ENCODE measurements at regions not wholly inside any gene's neighbourhood (a gene's known extent, or its start where the extent isn't known, plus 50 kb on each side); places are given as distances from the start of the nearest gene placed in this dataset.

DNA sequence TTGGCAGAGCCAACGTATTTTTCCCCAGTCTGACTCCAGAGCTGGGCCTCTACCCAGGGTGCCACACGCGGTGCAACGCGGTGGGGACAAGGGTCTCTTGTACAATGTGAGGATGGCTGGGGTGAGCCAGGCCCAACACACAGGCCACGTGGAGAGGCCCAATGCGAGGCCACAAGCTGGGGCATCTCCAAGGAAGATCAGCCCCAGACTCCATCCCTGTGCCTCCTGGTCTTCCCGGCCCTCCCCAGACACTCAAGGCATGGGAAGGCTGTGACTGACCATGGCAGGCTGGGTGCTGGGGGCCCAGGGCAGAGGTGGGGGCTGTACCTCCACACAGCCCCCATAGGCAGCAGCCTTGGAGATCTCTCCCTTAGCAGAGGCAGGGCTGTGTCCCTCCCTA is 135.3 kb upstream of the FAM20C start:
- no peaks in the 10 kb centered on the region for H4K20me1 ChIP-seq (replicated peaks in 1 of 2; ENCODE audit: control insufficient read depth in 1 of 2, insufficient read depth in 2 of 2, low read length in 2 of 2)
- TF ChIP-seq, protein P1, sequence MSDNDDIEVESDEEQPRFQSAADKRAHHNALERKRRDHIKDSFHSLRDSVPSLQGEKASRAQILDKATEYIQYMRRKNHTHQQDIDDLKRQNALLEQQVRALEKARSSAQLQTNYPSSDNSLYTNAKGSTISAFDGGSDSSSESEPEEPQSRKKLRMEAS (IDR thresholded peaks at IDR 0.05), result no peak
- TF ChIP-seq BRCA1 (IDR thresholded peaks at IDR 0.05; ENCODE audit: low read depth, low read length) (no peak), YY1 (IDR thresholded peaks at IDR 0.05; ENCODE audit: low read depth, low read length) (no peak), SP1 (IDR thresholded peaks at IDR 0.05; ENCODE audit: low read depth, low read length) (no peak), SRF (IDR thresholded peaks at IDR 0.05; ENCODE audit: low read depth, low read length) (no peak), TEAD4 (IDR thresholded peaks at IDR 0.05; ENCODE audit: low read depth, low read length) (no peak), BCL11A (IDR thresholded peaks at IDR 0.05; ENCODE audit: low read depth in 2 of 2, low read length in 2 of 2) (no peak), KDM4A (IDR thresholded peaks at IDR 0.05; ENCODE audit: low read depth, low read length, severe bottlenecking) (no peak), HDAC2 (IDR thresholded peaks at IDR 0.05; ENCODE audit: borderline replicate concordance in 1 of 2, low read depth in 2 of 2, low read length in 2 of 2) (no peak), NANOG (IDR thresholded peaks at IDR 0.05; ENCODE audit: insufficient read depth, low read depth, low read length, poor library complexity, severe bottlenecking) (no peak), RNF2 (IDR thresholded peaks at IDR 0.05; ENCODE audit: borderline replicate concordance, low read depth, low read length, missing control alignments, poor library complexity, severe bottlenecking) (no peak)
- TF ChIP-seq, protein P2, sequence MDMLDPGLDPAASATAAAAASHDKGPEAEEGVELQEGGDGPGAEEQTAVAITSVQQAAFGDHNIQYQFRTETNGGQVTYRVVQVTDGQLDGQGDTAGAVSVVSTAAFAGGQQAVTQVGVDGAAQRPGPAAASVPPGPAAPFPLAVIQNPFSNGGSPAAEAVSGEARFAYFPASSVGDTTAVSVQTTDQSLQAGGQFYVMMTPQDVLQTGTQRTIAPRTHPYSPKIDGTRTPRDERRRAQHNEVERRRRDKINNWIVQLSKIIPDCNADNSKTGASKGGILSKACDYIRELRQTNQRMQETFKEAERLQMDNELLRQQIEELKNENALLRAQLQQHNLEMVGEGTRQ (IDR thresholded peaks at IDR 0.05; ENCODE audit: low read length), result no peak

More for the DNA sequence above, 135.3 kb upstream of the FAM20C start:
- POLR2A ChIA-PET (ENCODE audit: partially characterized antibody), result interaction anchor here (2.3 kb wide), 1 partner anchor 40 kb away, joined by 9 read pairs; no protein-coding TSS in a partner anchor
- no peak overlapping the region for H3K4me2 ChIP-seq (ENCODE audit: insufficient read depth in 1 of 2, low read depth in 2 of 2, low read length in 2 of 2)
- H3K18ac ChIP-seq (ENCODE audit: extremely low read depth, low read length), result no peak overlapping the region
- H2BK15ac ChIP-seq (ENCODE audit: low read length), result peak overlapping the region; percentile 76; the same call in 1 of the 2 replicates
- no peak overlapping the region for H2AFZ ChIP-seq (ENCODE audit: low read length)
- H2BK20ac ChIP-seq (ENCODE audit: low read length), result no peak overlapping the region
- no peak overlapping the region for H3K23ac ChIP-seq (ENCODE audit: insufficient read length)
- no peak overlapping the region for H3K9ac ChIP-seq (replicated peaks in 1 of 4; ENCODE audit: extremely low read depth in 1 of 4, low read depth in 3 of 4, low read length in 3 of 4)
- no peaks in the 10 kb centered on the region for H3K36me3 ChIP-seq (ENCODE audit: control insufficient read depth in 2 of 4, insufficient read depth in 4 of 4, low read length in 3 of 4)
- no peak for FAIRE-seq
- no peak overlapping the region for H3K14ac ChIP-seq (ENCODE audit: insufficient read length)
- H2BK12ac ChIP-seq (ENCODE audit: low read depth, low read length), result no peak overlapping the region; the same call in 1 of the 2 replicates
- no peak overlapping the region for H3K4me3 ChIP-seq (ENCODE audit: extremely low read depth in 1 of 4, insufficient read depth in 2 of 4, low read depth in 3 of 4, low read length in 4 of 4)
- no peak overlapping the region for H3K4ac ChIP-seq (replicated peaks; ENCODE audit: insufficient read length, low read depth, low read length)
- no peak overlapping the region for H2BK120ac ChIP-seq (replicated peaks; ENCODE audit: low read depth, low read length)
- 84% methylated on average over 8 of the region's 8 CpGs; no CpG with 5 or more reads in 1 of the 2 experiments for WGBS, 2 experiments (ENCODE audit: extremely low coverage in 1 of 2, insufficient coverage in 1 of 2, insufficient read length in 1 of 2, insufficient replicate concordance in 2 of 2, low coverage in 1 of 2, low lambda C conversion rate in 2 of 2, missing lambda C conversion rate in 1 of 2)
- no peak overlapping the region for H2BK5ac ChIP-seq (ENCODE audit: low read depth, low read length)
- no peak overlapping the region for H3K56ac ChIP-seq (replicated peaks; ENCODE audit: insufficient read length, low read depth, low read length)
- no peaks in the 10 kb centered on the region for H3K79me1 ChIP-seq (ENCODE audit: low read depth, low read length)
- H4K91ac ChIP-seq (replicated peaks; ENCODE audit: insufficient read length, low read length), result peak overlapping the region; percentile 31
- H2AK5ac ChIP-seq (ENCODE audit: low read depth, low read length), result no peak overlapping the region; the same call in 1 of the 2 replicates
- H3K4me1 ChIP-seq (replicated peaks in 1 of 4; ENCODE audit: control insufficient read depth in 3 of 4, insufficient read depth in 4 of 4, low read length in 3 of 4), result peaks cover 0 to 17% (median 10%) of the 10 kb centered on the region in 4 experiments; a peak in 6 of 7 replicates
- CTCF ChIA-PET (ENCODE audit: partially characterized antibody), result interaction anchor here (1.7 to 4.0 kb wide), 8 partner anchors 12 to 172 kb away, joined by 4 to 26 read pairs (median 8); no protein-coding TSS in a partner anchor
- no peak overlapping the region; the same call in 1 of the 2 replicates for H4K8ac ChIP-seq (ENCODE audit: extremely low read depth, insufficient read depth, low read length)
- peak in 1 of 2 experiments; percentile 34 for DNase-seq (ENCODE audit: low read depth in 1 of 2, low spot score in 2 of 2)
- H3K79me2 ChIP-seq (ENCODE audit: control insufficient read depth in 1 of 2, insufficient read depth in 2 of 2, low read length in 2 of 2), result no peaks in the 10 kb centered on the region
- H3K27me3 ChIP-seq (replicated peaks in 1 of 4; ENCODE audit: control insufficient read depth in 3 of 4, extremely low read depth in 1 of 4, insufficient read depth in 3 of 4, low read length in 3 of 4), result no peaks in the 10 kb centered on the region
- no peaks in the 10 kb centered on the region; a peak in 1 of 4 replicates for H3K9me3 ChIP-seq (ENCODE audit: insufficient read depth in 2 of 2, low read depth in 1 of 2, low read length in 1 of 2)
- H3K23me2 ChIP-seq (ENCODE audit: low read depth, low read length), result no peaks in the 10 kb centered on the region; the same call in 1 of the 2 replicates
- H4K5ac ChIP-seq (ENCODE audit: insufficient read length, low read depth, low read length), result no peak overlapping the region
- H3K27ac ChIP-seq (ENCODE audit: low read depth, low read length), result no peak overlapping the region

Data from H1 (cell line).